Suppressor macrophage treated with lipopolysaccharide for 4 hours (primary cell): ENCODE measurements at regions not wholly inside any gene's neighbourhood (a gene's known extent, or its start where the extent isn't known, plus 50 kb on each side); places are given as distances from the start of the nearest gene placed in this dataset.

Experiments
- DNase-seq: peaks from one replicate; pipeline ENCODE4 v3.0.0-alpha.2; 2020

DNA sequence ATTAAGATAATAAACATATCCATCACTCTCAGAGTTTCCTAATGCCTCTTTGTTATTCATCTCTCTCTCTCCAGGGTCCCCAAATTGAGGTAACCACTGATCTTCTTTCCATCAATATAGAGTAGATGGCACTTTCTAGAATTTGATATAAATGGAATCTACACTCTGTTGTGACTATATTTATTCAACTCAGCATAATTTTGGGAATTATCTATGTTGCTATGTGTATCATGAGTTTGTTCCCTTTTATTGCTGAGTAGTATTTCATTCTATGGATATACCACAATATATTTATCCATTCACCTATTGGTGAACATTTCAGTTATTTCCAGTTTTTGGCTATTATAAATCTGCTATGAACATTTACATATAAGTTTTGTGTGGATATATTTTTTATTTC is 230.7 kb downstream of the HLX start:
- DNase-seq, result no peak

DNA sequence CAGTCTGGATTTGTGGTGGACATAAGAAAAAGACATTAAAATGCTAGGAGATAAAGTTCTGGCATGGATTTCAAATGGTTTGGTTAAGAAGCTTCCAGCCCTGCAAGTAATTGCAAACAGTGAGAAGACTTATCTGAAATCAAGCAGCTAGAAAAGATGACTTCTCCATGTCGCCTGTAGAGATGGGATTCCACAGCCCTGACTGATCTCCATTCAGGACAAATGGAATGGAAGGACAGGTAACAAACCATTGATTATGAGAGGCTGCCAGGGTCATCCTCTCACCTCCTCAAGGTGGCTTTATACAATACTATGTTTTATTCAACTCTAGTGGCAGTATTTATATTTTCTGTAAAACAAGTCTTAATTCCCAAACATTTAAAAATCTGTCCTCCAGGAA is 237.9 kb downstream of the HLX start:
- no peak for DNase-seq

DNA sequence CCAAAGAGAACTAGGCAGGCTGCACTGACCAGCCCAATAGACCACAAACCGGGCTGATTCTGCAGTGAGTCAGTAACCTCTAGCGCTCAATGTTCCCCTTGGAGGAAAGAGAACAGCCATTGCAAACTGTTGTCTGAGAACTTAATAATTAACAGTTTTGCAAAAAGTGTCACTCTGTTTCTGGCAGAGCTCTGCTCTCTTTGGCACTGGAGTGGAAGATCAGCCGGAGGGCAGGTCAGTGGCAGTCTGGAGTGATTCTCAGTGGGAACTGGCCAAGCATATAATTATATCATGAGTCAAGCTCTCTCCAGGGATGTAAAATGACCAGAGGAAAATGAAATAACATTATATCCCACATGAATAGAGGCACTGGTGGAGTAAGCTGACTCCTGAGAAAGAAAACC is 238.3 kb downstream of the HLX start:
- peak; percentile 51 for DNase-seq

DNA sequence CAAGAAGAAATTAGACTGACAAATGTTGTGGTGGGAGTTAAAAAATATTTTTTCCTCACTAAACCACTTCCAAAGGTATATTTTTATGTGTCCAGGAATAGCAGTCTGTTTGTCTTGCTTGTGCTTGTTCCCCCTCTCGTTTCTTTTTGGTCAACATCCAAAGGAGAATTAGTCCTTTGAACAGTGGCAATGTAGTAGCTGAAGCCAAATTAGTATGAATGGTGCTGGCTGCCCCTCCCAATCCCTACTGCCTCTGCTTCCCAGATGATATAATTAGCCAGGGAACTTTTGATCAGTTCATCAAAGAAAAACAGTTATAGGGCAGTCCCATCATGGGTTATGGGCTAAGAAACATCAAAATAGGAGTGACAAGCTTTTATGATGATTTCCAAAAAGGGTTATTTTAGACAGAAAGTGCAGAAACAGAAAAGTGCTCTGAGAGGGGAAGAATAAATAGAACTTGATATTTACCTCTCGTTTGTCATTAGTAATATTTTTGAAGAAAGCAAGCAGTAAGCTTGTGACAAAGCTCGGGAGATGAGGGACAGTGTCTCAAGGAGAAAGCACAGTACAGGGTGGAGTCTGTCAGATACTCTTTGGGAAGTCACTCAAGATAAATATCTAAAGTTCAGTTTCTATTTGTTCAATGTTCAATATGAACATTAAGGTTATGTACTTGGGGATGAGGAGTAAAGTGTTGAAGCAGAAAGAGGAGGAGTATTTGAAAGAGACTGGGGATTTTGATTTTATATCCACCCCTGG is 239.1 kb downstream of the HLX start:
- DNase-seq, result no peak

DNA sequence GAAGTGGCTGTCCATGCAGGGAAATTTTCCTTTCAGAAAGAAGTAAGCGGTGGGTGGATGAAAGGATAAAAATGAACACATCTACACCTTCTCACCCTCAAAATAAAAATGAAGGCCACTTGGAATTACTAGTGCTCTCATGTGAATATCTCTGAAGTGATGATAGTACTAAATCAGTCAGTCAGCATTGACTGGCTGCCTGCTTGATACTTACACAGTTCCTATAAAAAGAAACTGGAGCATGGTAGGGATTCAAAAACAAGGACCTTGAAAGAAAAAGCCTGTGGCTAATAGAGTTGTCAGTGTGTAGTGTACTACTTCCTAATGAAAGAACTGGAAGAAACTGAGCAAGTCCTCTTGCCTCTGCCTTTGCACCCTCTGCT is 239.7 kb downstream of the HLX start:
- no peak for DNase-seq

DNA sequence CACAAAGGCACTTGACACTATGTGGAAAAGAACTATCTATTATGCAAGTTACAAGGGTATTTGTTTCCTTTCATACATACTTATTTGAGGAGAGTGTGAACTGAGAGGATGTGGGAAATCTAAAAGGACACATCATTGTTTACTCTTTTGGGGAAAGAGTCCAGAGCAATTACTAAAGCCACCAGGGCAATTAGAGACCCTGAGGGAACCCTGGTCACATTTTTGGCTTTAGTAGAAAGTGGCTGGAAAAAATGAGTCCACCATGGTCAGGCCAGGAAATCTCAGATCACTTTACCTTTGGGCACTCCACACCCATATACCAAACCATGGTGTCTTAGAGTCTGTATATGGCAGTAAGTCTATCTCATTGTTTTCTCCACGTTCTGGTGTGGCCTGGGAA is 243.3 kb downstream of the HLX start:
- DNase-seq, result no peak

DNA sequence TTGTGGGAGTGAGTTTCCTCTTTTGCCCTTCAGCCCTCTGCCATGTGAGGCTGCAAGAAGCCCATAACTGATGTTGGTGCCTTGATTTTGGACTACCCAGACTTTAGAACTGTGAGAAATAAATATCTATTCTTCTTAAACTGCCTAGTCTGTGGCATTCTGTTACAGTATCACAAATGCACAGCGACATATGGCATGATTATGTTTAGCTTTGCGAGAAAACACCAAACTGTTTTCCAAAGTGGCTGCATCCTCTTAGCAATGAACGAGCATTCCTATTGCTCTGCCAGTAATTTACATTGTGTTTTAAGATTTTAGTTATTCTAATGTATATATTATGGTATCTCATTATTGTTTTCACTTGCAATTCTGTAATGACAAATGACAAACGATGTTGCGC is 246.7 kb downstream of the HLX start:
- DNase-seq, result no peak

DNA sequence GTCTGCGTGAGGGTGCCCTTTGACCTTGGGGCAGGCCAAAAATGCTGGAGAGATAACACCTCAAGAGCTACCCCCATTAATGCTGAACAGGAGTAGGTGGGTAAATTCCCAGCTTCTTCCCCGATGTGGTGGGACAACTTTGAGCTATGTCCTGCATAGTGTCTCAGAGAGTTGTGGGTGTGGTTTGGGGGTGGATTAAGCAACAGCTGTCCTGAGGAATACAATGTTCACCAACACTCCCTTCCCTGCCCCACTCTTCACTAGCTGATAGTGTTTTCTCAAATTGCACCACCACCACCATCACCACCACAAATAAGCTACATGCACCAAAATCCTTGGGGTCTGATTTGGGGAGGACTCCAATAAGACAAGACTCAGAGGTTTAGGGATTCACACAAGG is 258.4 kb downstream of the HLX start:
- DNase-seq, result peak; percentile 30

DNA sequence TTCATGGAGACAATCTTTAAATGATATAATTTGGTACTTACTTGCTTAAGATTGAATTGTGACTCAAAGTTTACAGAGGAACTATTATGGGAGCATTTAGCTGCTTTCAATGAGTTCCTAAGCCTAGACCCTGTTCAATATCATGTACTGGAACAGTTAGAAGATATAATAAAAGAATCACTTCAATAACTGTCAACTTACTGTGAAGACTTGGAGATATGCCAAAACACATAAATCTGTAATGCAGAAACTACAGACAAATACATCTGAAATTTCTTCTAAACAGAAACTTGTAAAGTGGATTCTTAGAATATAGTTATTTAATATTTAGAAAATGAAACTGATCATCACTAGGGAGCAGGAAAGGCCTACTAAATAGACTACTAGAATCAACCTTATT is 259.3 kb downstream of the HLX start:
- no peak for DNase-seq

DNA sequence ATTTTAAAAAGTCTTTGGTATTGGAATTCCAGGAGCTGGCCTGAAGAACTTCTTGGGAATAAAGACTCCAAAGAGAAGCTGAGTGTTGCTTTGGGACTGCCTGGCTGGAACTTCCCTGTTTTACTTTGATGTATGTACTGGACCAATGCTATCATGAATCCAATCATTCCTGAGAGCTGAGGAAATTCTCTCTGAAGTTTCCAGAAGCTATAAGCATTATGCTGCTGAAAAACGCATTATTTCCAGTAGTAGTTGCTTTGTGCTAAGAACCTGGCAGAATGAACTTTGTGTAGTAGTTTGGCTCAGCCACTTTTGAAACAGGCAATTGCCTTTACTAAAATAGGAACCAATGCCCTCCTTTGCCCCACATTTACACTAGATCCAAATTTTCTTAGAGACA is 260.7 kb downstream of the HLX start:
- DNase-seq, result no peak

DNA sequence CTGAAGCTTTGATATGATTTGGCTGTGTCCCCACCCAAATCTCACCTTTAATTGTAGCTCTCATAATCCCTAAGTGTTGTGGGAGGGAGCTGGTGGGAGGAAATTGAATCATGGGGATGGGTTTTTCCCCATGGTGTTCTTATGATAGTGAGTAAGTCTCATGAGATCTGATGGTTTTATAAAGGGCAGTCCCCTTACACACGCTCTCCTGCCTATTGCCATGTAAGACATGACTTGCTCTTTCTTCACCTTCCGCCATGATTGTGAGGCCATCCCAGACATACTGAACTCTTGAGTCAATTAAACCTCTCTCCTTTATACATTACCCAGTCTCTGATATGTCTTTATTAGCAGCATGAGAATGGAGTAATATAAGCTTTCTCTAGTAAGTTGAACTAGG is 261.9 kb downstream of the HLX start:
- DNase-seq, result peak; percentile 67

DNA sequence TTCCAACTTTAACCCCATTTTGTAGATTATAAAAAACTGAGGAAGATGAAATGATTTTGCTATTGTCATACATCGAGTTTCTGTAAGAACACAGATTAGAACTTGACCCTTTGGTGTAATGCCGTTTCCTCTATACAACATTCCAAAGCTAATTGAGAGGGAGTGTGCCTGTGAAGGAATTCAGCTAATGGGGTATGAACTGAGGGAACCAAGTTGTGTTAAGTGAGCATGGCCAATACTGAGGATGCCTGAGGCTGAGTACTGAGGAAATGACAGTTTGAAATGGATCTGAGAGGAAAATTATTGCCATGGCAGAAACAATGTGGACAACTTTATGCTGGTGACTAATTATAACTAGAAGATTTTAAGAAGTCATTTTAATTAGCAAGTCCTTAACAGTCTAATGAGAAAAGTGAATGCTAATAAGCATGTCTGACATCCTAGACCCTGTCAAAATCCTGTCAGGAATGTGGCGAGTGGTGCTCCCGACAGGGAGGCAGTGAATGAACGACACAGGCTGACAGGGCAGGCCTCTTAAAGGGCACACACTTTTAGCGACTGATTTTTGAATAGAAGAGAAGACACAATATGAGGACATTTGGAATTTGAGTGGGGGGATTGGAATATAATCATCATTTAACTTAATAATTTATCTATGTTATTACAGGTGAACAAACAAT is 262.5 kb downstream of the HLX start:
- DNase-seq, result no peak

DNA sequence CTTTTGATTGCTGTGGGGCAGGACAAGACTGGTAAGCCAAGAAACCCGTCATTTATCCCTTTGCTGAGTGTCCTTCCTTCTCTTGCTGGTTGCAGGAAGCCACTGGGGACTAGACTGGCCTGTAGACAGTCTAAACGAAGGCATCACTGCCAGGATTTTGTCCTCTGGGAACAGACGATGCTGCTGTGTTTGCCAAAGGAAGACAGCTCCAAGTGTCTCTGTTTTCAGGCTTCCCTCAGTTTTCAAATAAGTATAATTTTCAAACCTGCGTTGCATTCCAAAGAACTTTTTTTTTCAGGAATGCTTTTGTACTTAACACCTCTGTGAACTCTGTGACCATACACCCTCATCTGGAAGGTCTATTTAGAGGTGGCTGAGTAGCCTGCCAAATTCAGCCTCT is 269.4 kb downstream of the HLX start:
- DNase-seq, result no peak

DNA sequence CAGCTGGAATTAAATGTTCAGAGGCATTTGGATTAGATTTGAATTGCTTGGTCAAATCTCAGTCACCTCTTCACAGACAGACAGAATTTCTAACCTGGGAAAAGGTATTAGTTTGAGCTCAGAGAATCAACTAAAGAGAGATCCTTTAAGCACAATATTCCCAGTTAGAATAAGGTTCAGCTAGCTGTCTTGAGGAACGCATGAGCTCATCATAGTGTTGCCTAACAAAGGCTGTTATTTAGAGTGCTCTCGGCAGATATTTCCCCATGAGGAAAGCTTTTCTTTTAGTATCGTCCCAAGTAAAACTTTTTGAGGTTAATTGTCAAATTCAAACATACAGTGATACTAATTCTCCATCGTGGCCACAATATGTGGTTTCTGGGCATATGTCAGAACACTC is 269.9 kb downstream of the HLX start:
- peak; percentile 85 for DNase-seq

DNA sequence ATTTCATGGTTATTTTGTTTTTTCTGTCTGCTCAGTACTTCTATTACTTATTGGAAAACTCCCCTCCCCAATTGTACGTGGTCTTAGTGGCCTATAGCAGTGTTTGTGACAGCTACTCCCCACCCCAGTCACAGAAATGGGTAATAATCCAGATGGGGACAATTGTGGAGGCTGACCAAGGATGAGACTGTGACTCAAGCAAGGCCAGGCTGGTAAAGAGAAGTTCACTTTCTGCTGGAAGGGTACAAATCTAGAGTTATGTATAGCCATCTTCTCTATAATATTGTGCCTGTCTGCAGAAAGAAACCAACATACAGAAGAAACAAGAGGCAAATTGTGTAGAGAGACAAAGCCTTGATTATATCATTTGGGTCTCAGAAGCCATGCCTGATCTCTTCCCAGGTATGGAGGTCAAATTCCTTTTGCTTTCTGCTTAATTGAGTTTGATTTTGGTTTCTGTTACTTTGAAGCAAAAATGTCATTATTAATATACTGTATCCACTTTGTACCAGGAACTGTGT is 270.4 kb downstream of the HLX start:
- peak; percentile 52 for DNase-seq

DNA sequence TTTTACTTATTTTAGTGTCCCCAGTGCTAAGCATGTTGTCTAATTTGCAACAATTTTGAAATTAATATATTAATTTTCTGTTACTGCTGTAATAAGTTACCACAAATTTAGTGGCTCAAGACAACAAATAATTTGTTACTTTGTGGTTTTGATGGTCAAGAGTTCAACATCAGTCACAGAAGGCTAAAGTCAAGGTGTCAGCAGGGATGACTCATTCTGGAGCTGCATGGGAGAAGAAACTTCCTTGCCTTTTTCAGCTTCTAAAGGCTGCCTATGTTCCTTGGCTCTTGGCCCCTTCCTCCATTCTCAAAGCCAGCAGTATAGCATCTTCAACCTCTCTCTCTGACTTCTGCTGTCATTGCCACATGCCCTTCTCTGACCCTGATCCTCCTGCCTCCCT is 271.8 kb downstream of the HLX start:
- DNase-seq, result no peak

DNA sequence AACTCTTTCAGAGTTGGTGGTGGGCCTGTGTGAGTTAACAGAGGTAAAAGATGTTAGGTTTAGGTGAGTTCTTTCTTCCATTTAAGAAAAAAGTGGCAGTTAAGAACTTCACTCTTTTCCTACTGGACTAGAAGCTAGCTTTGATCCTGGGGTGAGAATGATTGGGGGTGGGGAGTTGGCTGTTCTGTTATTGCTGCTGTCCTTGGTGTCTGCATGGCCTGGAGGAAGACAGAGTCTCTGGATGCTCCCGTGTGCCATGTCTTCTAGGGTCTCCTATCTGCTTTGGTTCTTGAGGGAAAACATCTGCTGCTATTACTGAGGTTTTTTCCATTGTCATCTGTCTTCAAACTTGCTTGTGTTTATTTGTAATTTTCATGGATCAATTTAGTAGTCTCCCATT is 275.7 kb downstream of the HLX start:
- DNase-seq, result no peak

DNA sequence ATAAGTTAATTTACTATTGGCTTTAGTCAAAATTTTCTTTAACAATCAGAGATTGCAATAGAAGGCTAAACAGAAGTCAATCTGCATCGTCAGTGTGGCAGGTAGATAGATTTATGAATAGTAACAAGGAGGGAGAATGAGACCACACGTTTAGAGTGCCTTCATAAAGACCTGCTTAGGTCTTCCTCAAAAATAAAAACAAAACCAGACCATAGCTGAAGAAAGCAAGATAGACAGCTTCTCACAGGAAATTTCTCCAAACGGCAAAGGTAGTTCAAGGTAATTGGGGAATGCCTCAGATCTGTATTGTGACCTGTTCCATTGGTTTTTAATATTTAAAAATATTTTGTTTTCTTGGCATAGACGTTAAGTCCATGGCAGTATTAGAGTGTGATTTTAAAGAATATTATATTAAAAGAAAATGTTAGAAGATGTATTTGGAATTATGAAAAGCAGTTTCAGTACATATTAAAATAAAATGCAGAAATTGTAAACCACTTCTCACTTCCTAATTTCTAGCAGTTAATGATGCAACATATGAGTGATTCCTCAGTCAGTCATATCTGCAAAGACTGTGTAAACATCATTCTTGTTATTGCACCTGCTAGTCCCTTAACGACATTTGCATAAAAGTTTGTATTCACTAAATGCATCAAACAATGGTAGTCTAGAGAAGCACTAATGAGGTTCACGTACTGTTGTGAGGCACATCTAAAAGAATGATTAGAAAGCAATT is 278.0 kb downstream of the HLX start:
- DNase-seq, result peak; percentile 81

DNA sequence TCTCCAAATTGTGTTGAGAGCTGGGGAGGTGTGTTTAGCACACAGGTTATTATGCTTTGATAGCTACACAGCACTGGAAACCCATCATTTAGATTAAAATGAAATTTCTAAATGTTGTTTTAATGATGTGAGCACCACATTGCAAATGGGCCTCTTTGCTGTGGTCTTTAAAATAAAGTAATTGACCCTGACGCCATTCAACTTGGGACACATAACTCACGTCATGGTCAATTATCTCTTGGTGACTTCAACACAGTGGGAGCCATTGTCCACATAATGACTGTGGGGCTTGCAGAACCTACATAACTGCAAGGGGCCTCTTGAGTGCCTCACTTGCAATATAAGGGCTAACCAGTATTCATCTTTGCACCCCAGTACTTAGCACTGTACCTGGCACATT is 280.4 kb downstream of the HLX start:
- no peak for DNase-seq

DNA sequence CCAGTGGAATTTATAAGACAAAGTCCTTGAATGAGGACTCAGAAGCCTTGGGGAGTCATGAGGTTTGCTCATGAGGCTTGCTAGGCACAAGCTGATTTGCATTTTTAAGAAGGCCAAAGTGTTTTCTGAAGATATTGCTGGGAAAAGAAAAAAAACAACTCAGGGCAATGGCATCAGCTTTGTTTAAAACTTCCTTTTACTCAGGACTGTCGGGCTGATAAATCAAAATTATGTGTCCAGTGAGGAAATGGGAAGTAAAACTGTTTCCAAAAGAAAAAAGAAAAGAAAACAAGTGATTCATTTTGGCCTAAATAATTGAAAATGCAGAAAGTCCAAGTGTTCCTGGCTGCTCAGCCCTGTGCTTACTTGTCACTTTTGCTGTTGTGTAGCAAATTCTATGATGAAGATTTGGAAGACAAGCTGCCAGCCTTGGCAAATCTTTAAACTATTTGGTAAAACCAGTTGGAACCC is 282.4 kb downstream of the HLX start:
- DNase-seq, result peak; percentile 92

DNA sequence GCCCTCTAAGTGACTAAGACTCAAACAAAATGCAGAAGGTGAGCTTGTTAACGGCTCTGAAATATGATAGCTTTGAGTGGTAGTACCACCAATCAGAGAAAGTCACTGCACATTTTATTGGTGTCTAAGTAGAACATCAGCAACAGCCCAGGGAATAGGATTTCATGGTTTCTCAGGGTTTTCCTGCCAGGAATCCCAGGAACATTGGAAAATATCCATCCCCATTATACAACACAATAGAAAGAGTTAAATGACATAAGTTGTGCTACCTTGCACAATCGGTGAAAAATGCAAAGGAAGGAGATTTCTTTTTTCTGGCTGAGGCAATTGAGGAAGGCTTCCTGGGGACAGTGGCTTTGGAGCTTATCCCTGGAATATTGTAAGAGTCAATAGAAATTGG is 283.1 kb downstream of the HLX start:
- peak; percentile 47 for DNase-seq

DNA sequence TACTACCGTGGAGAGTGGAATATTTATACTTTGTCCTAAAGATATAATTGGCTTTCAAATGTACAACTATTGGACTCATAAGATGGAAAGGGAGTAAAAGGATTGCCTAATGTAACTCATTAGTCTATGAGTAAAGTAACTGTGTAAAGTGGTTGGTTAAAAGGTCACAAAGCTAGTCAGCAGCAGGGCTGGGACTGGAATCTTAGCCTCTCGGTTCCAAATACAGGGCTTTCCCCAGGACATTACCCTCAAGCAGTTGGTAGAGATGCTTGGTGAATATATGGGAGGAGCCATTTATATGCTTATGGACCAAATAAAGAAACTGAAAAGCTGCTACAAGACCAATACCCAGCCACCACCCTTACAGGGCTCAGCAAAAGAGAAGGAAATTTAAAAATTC is 283.7 kb downstream of the HLX start:
- peak; percentile 91 for DNase-seq

DNA sequence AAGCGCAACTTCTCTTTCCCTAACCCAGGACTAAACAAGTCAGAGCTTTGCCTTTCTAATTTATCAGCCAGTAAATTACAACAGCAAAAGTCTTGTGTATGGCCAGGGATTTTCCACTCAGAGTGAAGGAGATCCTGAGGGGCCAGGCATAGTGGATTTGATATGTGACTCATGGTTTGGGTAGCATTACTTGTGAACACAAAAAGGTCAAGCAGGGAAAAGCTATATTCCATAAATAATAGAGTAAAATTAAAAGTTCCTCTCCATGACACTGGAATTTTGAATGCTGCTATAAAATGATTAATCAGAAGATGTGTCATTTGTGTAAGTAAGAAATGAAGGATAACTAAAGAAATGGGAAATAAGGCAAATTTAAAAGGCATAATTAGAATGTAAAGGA is 284.8 kb downstream of the HLX start:
- peak; percentile 77 for DNase-seq
